B cell (primary cell): ENCODE measurements at regions not wholly inside any gene's neighbourhood (a gene's known extent, or its start where the extent isn't known, plus 50 kb on each side); places are given as distances from the start of the nearest gene placed in this dataset.

Experiments
- ATAC-seq: fragments of 200-7000 bp; cut with Tn5 transposase; one replicate; pipeline ENCODE4 v1.10.0; 2021; ENCODE audit warnings: low read depth, mild to moderate bottlenecking, moderate number of reproducible peaks, moderate library complexity
- CTCF ChIA-PET: fragments of 350-600 bp; sonication (Branson Sonifier 250); formaldehyde crosslinking; loops from one replicate; lab custom pipeline; 2021; ENCODE audit warnings: antibody characterized with exemption, inconsistent platforms; lab: Charles Lee
- POLR2A ChIA-PET: fragments of 350-600 bp; sonication (Branson Sonifier 250); formaldehyde crosslinking; loops from one replicate; lab custom pipeline; 2021; ENCODE audit warnings: antibody characterized with exemption; lab: Charles Lee
- DNase-seq: peaks from one replicate; pipeline ENCODE4 v3.0.0; 2013
- H2AFZ ChIP-seq: 2 replicates; pipeline ENCODE4 v1.6.1; 2012; ENCODE audit warnings: mild to moderate bottlenecking, low read depth, low read length; ENCODE audit not compliant: insufficient read depth, poor library complexity, severe bottlenecking
- H3K27ac ChIP-seq, 2 donors: 1 replicate in 1 of 2; 2 replicates in 1 of 2; pipeline ENCODE4 v1.5.1; 2012 to 2013; ENCODE audit warnings: low read length in 2 of 2, mild to moderate bottlenecking in 2 of 2, moderate library complexity in 1 of 2
- H3K27me3 ChIP-seq, 4 experiments: fragments of 200-600 bp in 1 of 4; sonication (generic) in 1 of 4; replicated peaks in 1 of 4; 1 replicate in 2 of 4; 2 replicates in 2 of 4; pipeline versions ENCODE4 v1.6.1 to v1.7.0; 2013 to 2016; ENCODE audit warnings: low read length in 3 of 4, mild to moderate bottlenecking in 2 of 4, mixed read lengths in 1 of 4, moderate library complexity in 1 of 4; ENCODE audit not compliant: insufficient read depth in 4 of 4, control insufficient read depth in 3 of 4; ENCODE audit errors: control extremely low read depth in 1 of 4
- H3K36me3 ChIP-seq, 2 experiments: replicated peaks in 1 of 2; 1 replicate in 1 of 2; 2 replicates in 1 of 2; pipeline versions ENCODE4 v1.6.1 to v1.7.1; 2013; ENCODE audit warnings: low read length in 1 of 2; ENCODE audit not compliant: insufficient read depth in 2 of 2, control insufficient read depth in 1 of 2; ENCODE audit errors: control extremely low read depth in 1 of 2, extremely low read depth in 1 of 2
- H3K4me1 ChIP-seq, 2 donors: fragments of 200-600 bp in 1 of 2; sonication (generic) in 1 of 2; 1 replicate in 1 of 2; 2 replicates in 1 of 2; pipeline versions ENCODE4 v1.5.1 to v1.6.1; 2013 to 2017; ENCODE audit warnings: low read length in 2 of 2; ENCODE audit not compliant: control insufficient read depth in 2 of 2, insufficient read depth in 2 of 2
- H3K4me2 ChIP-seq: replicated peaks from 2 replicates; pipeline ENCODE3; 2012; ENCODE audit warnings: mild to moderate bottlenecking, low read depth, low read length; ENCODE audit not compliant: poor library complexity, severe bottlenecking
- H3K4me3 ChIP-seq, 5 experiments: fragments of 200-600 bp in 1 of 5; sonication (generic) in 1 of 5; 1 replicate in 3 of 5; 2 replicates in 2 of 5; pipeline versions ENCODE4 v1.5.1 to v1.7.0; 2011 to 2016; ENCODE audit warnings: low read length in 4 of 5, mild to moderate bottlenecking in 4 of 5, low read depth in 2 of 5, control low read depth in 1 of 5, moderate library complexity in 1 of 5; ENCODE audit not compliant: insufficient read depth in 1 of 5; ENCODE audit errors: control extremely low read depth in 1 of 5, extremely low read depth in 1 of 5
- H3K79me2 ChIP-seq: fragments of 200-600 bp; sonication (generic); one replicate; pipeline ENCODE4 v1.6.0; 2016; ENCODE audit warnings: low read length; ENCODE audit not compliant: control insufficient read depth, insufficient read depth
- H3K9ac ChIP-seq: fragments of 200-600 bp; sonication (generic); 2 replicates; pipeline ENCODE4 v1.6.1; 2017; ENCODE audit warnings: mild to moderate bottlenecking, low read length, moderate library complexity
- H3K9me3 ChIP-seq, 3 donors: one replicate each; pipeline versions ENCODE4 v1.6.1 to v1.7.1; 2013; ENCODE audit warnings: low read length in 2 of 3; ENCODE audit not compliant: control insufficient read depth in 2 of 3, insufficient read depth in 1 of 3; ENCODE audit errors: control extremely low read depth in 1 of 3
- H4K20me1 ChIP-seq: 2 replicates; pipeline ENCODE4 v1.6.0; 2012; ENCODE audit warnings: mild to moderate bottlenecking, low read length; ENCODE audit not compliant: insufficient read depth, control insufficient read depth, poor library complexity, severe bottlenecking
- H3K27ac Mint-ChIP-seq: one replicate; pipeline ENCODE4 v1.8.0; 2021; ENCODE audit warnings: mixed read lengths
- H3K27me3 Mint-ChIP-seq: one replicate; pipeline ENCODE4 v1.8.0; 2021; ENCODE audit warnings: mixed read lengths
- H3K4me1 Mint-ChIP-seq: one replicate; pipeline ENCODE4 v1.8.0; 2021; ENCODE audit warnings: mixed read lengths
- H3K4me3 Mint-ChIP-seq: one replicate; pipeline ENCODE4 v1.8.0; 2021; ENCODE audit warnings: mixed read lengths
- H3K9me3 Mint-ChIP-seq: one replicate; pipeline ENCODE4 v1.8.0; 2022; ENCODE audit warnings: mixed read lengths; ENCODE audit not compliant: insufficient read depth
- CTCF ChIP-seq: fragments of 200-600 bp; IDR thresholded peaks from one replicate; pipeline ENCODE4 v1.8.0; 2022; ENCODE audit warnings: antibody characterized with exemption, mild to moderate bottlenecking
- EZH2 ChIP-seq: IDR thresholded peaks from 2 replicates; pipeline ENCODE4 v1.6.1; 2012; ENCODE audit warnings: borderline replicate concordance, low read depth, mild to moderate bottlenecking, moderate library complexity, low read length; ENCODE audit not compliant: insufficient read depth, poor library complexity, severe bottlenecking
- WGBS: methylation state at CpG from one replicate; pipeline ENCODE4 v1.1.5; 2013; ENCODE audit warnings: missing lambda C conversion rate; ENCODE audit not compliant: insufficient coverage; 5-methylcytosine and 5-hydroxymethylcytosine counted together
- intact Hi-C: fragments of 100-400 bp; cut with micrococcal nuclease; formaldehyde crosslinking; loops from one replicate; pipeline ENCODE4 v1.10.0; 2022

GRCh38 chr7:142328551-142328950, 70.7 kb upstream of the PRSS58 start:
- ATAC-seq, result no peak
- Mint-ChIP-seq H3K4me3 (no peak overlapping the region), H3K27ac (no peak overlapping the region), H3K9me3 (no peaks in the 10 kb centered on the region), H3K4me1 (no peaks in the 10 kb centered on the region), H3K27me3 (peaks cover 20% of the 10 kb centered on the region)
- intact Hi-C loops, result no loop called here
- H3K4me3 ChIP-seq, result no peak overlapping the region
- ChIA-PET POLR2A (no interaction called here), CTCF (no interaction called here)
- DNase-seq, result no peak
- no peak overlapping the region for H3K27ac ChIP-seq
- peaks cover 0 to 3% (median under 1%) of the 10 kb centered on the region in 4 experiments for H3K27me3 ChIP-seq
- WGBS, result 11% methylated on average over 6 of the region's 6 CpGs
- H3K4me2 ChIP-seq, result no peak overlapping the region
- no peak overlapping the region for H3K9ac ChIP-seq
- H3K9me3 ChIP-seq, result no peaks in the 10 kb centered on the region
- H3K36me3 ChIP-seq, result no peaks in the 10 kb centered on the region
- H3K4me1 ChIP-seq, result no peaks in the 10 kb centered on the region
- H4K20me1 ChIP-seq, result no peaks in the 10 kb centered on the region
- TF ChIP-seq EZH2, result no peak
- no peak for TF ChIP-seq CTCF
- H3K79me2 ChIP-seq, result no peaks in the 10 kb centered on the region
- H2AFZ ChIP-seq, result no peak overlapping the region

GRCh38 chr7:142327628-142328405, 70.0 kb upstream of the PRSS58 start:
- Mint-ChIP-seq H3K4me3 (no peak overlapping the region), H3K27me3 (peaks cover 23% of the 10 kb centered on the region)

More at GRCh38 chr7:142327628-142328405, 70.0 kb upstream of the PRSS58 start:
- no peak overlapping the region for H3K27ac Mint-ChIP-seq
- Histone ChIP-seq H3K4me3 (no peak overlapping the region), H3K9me3 (no peaks in the 10 kb centered on the region), H4K20me1 (no peaks in the 10 kb centered on the region), H3K27me3 (peaks cover 0 to 3% (median under 1%) of the 10 kb centered on the region in 4 experiments), H3K4me1 (no peaks in the 10 kb centered on the region), H3K4me2 (no peak overlapping the region), H3K27ac (no peak overlapping the region), H3K36me3 (no peaks in the 10 kb centered on the region), H3K9ac (no peak overlapping the region), H3K79me2 (no peaks in the 10 kb centered on the region), H2AFZ (no peak overlapping the region)
- ATAC-seq (no peak), DNase-seq (no peak)
- no peaks in the 10 kb centered on the region for H3K9me3 Mint-ChIP-seq
- H3K4me1 Mint-ChIP-seq, result no peaks in the 10 kb centered on the region
- no peak for TF ChIP-seq CTCF
- TF ChIP-seq EZH2, result no peak
- 27% methylated on average over 10 of the region's 11 CpGs for WGBS
- ChIA-PET POLR2A (no interaction called here), CTCF (no interaction called here)
- intact Hi-C loops, result no loop called here
